OCI-LY7 (cell line): ENCODE measurements at regions not wholly inside any gene's neighbourhood (a gene's known extent, or its start where the extent isn't known, plus 50 kb on each side); places are given as distances from the start of the nearest gene placed in this dataset.

Experiments used
- BruUV-seq: library from RNA; stranded (reverse); fragments of 400-500 nt; replicated peaks from 2 replicates; lab custom pipeline; 2021; lab: Mats Ljungman, UMichigan
- CTCF ChIA-PET: fragments of 300-600 bp; sonication (Branson Sonifier 250); formaldehyde crosslinking; loops from one replicate; lab custom pipeline; 2022; ENCODE audit warnings: antibody characterized with exemption; ENCODE audit not compliant: unreplicated experiment; lab: Charles Lee
- POLR2A ChIA-PET: fragments of 300-600 bp; sonication (Branson Sonifier 250); formaldehyde crosslinking; loops from one replicate; lab custom pipeline; 2022; ENCODE audit warnings: antibody characterized with exemption; lab: Charles Lee
- DNase-seq: peaks from one replicate; pipeline ENCODE4 v3.0.0-alpha.2; 2015; ENCODE audit warnings: low spot score
- H2AFZ ChIP-seq: fragments of 200-600 bp; sonication (generic), shearing (Covaris generic); 2 replicates; pipeline ENCODE4 v1.6.1; 2014; ENCODE audit warnings: mild to moderate bottlenecking, antibody characterized with exemption, low read length, moderate library complexity
- H3K27ac ChIP-seq: fragments of 200-600 bp; sonication (generic); 2 replicates; pipeline ENCODE4 v1.5.1; 2014; ENCODE audit warnings: mixed run types, low read depth, mild to moderate bottlenecking, moderate library complexity, low read length, inconsistent platforms; ENCODE audit not compliant: poor library complexity, severe bottlenecking
- H3K36me3 ChIP-seq: fragments of 200-600 bp; sonication (generic); 2 replicates; pipeline ENCODE4 v1.6.1; 2014; ENCODE audit warnings: mild to moderate bottlenecking, antibody characterized with exemption, low read length, moderate library complexity, mixed read lengths; ENCODE audit not compliant: insufficient read depth
- H3K4me1 ChIP-seq: fragments of 200-600 bp; sonication (generic); 2 replicates; pipeline ENCODE4 v1.5.1; 2014; ENCODE audit warnings: mild to moderate bottlenecking, low read length; ENCODE audit not compliant: insufficient read depth, poor library complexity, severe bottlenecking
- H3K4me2 ChIP-seq: fragments of 200-600 bp; sonication (generic); 2 replicates; pipeline ENCODE4 v1.6.1; 2014; ENCODE audit warnings: mild to moderate bottlenecking, low read length
- H3K4me3 ChIP-seq: fragments of 200-600 bp; sonication (generic); 2 replicates; pipeline ENCODE4 v1.5.1; 2014; ENCODE audit warnings: mild to moderate bottlenecking, low read depth, low read length; ENCODE audit not compliant: poor library complexity, severe bottlenecking
- H3K79me2 ChIP-seq: fragments of 200-600 bp; sonication (generic); 2 replicates; pipeline ENCODE4 v1.6.1; 2016; ENCODE audit warnings: low read depth, mild to moderate bottlenecking, low read length, moderate library complexity, mixed read lengths; ENCODE audit not compliant: insufficient read depth
- H3K9me2 ChIP-seq: fragments of 200-600 bp; sonication (generic); 2 replicates; pipeline ENCODE4 v1.6.1; 2016; ENCODE audit warnings: mild to moderate bottlenecking, low read length, mixed read lengths; ENCODE audit not compliant: insufficient read depth
- H3K9me3 ChIP-seq: fragments of 200-600 bp; sonication (generic); 2 replicates; pipeline ENCODE4 v1.6.1; 2014; ENCODE audit warnings: mild to moderate bottlenecking, mixed run types, low read length, mixed read lengths
- H4K20me1 ChIP-seq: fragments of 200-600 bp; sonication (generic); 2 replicates; pipeline ENCODE4 v1.6.1; 2014; ENCODE audit warnings: mild to moderate bottlenecking, antibody characterized with exemption, low read length, moderate library complexity, mixed read lengths; ENCODE audit not compliant: insufficient read depth
- CTCF ChIP-seq: fragments of 200-600 bp; sonication (generic); conservative IDR thresholded peaks from 2 replicates; pipeline ENCODE4 v1.5.1; 2014; ENCODE audit warnings: mild to moderate bottlenecking, antibody characterized with exemption, low read length, moderate library complexity, mixed read lengths
- EZH2phosphoT487 ChIP-seq: fragments of 200-600 bp; sonication (generic); IDR thresholded peaks from 2 replicates; pipeline ENCODE4 v1.6.1; 2018; ENCODE audit warnings: low read depth, borderline replicate concordance, mild to moderate bottlenecking, mixed run types, antibody characterized with exemption, low read length, moderate library complexity, mixed read lengths
- intact Hi-C: fragments of 100-400 bp; cut with micrococcal nuclease; formaldehyde crosslinking; loops from one replicate; pipeline ENCODE4 v1.10.0; 2022; ENCODE audit not compliant: unreplicated experiment

GRCh38 chr2:14975381-14975780, 342.9 kb downstream of the LRATD1 start:
- Histone ChIP-seq H3K36me3 (no peaks in the 10 kb centered on the region), H3K4me2 (no peak overlapping the region), H3K27ac (no peak overlapping the region), H3K79me2 (no peaks in the 10 kb centered on the region), H2AFZ (no peak overlapping the region), H3K9me2 (no peaks in the 10 kb centered on the region), H3K4me3 (no peak overlapping the region), H3K4me1 (no peaks in the 10 kb centered on the region), H4K20me1 (no peaks in the 10 kb centered on the region), H3K9me3 (no peaks in the 10 kb centered on the region)
- DNase-seq = no peak
- ChIA-PET POLR2A (interaction anchor here (0.6 to 0.8 kb wide), 3 partner anchors 10 to 971 kb away, joined by 3 to 4 read pairs (median 3); no protein-coding TSS in a partner anchor), CTCF (interaction anchor here (0.6 kb wide), 1 partner anchor 601 kb away, joined by 3 read pairs; no protein-coding TSS in a partner anchor)
- TF ChIP-seq CTCF = no peak
- TF ChIP-seq EZH2phosphoT487 = no peak
- intact Hi-C loops = no loop called here
- BruUV-seq = no TSS peak

GRCh38 chr2:14977021-14977420, 344.5 kb downstream of the LRATD1 start:
- Histone ChIP-seq H4K20me1 (no peaks in the 10 kb centered on the region), H3K79me2 (no peaks in the 10 kb centered on the region), H3K4me2 (no peak overlapping the region), H3K4me3 (no peak overlapping the region), H3K9me3 (no peaks in the 10 kb centered on the region), H3K27ac (no peak overlapping the region), H2AFZ (no peak overlapping the region), H3K4me1 (no peaks in the 10 kb centered on the region), H3K36me3 (no peaks in the 10 kb centered on the region), H3K9me2 (no peaks in the 10 kb centered on the region)
- POLR2A ChIA-PET = interaction anchor here (0.6 kb wide), 1 partner anchor 1271 kb away, joined by 4 read pairs; no protein-coding TSS in a partner anchor
- BruUV-seq = no TSS peak
- TF ChIP-seq EZH2phosphoT487 = no peak
- no peak for TF ChIP-seq CTCF
- DNase-seq = no peak
- intact Hi-C loops = no loop called here
- CTCF ChIA-PET = no interaction called here

GRCh38 chr2:14978845-14979244, 346.3 kb downstream of the LRATD1 start:
- BruUV-seq = no TSS peak
- no peaks in the 10 kb centered on the region for H3K79me2 ChIP-seq
- H3K4me3 ChIP-seq = no peak overlapping the region
- H3K4me2 ChIP-seq = no peak overlapping the region
- H3K9me3 ChIP-seq = no peaks in the 10 kb centered on the region
- H4K20me1 ChIP-seq = no peaks in the 10 kb centered on the region
- DNase-seq = no peak
- no peaks in the 10 kb centered on the region for H3K9me2 ChIP-seq
- no peak overlapping the region for H2AFZ ChIP-seq
- POLR2A ChIA-PET = interaction anchor here (1.0 kb wide), 1 partner anchor 160 kb away, joined by 3 read pairs; no protein-coding TSS in a partner anchor
- intact Hi-C loops = no loop called here
- no peaks in the 10 kb centered on the region for H3K4me1 ChIP-seq
- CTCF ChIA-PET = no interaction called here
- H3K27ac ChIP-seq = no peak overlapping the region
- no peak for TF ChIP-seq CTCF
- TF ChIP-seq EZH2phosphoT487 = no peak
- H3K36me3 ChIP-seq = no peaks in the 10 kb centered on the region
